ENCODE measurements at regions not wholly inside any gene's neighbourhood (a gene's known extent, or its start where the extent isn't known, plus 50 kb on each side); places are given as distances from the start of the nearest gene placed in this dataset.

GRCh38 chr13:111790621-111791020 lies 276.3 kb upstream of the SOX1 start:
- ChIA-PET POLR2A (no interaction called here), RAD21 (ENCODE audit: low non-redundant PET in 1 of 2, low total read pairs in 2 of 2, uncharacterized antibody in 2 of 2, unreplicated experiment in 2 of 2) (no interaction called here), CTCF (no interaction called here)
- Histone ChIP-seq H3K4me1 (ENCODE audit: control insufficient read depth in 1 of 2, insufficient read depth in 2 of 2, low read length in 2 of 2) (no peaks in the 10 kb centered on the region), H3K27me3 (ENCODE audit: insufficient read depth, low read length) (0 out of 2 replicates have a peak, but pooled peaks cover 4% of the 10 kb centered on the region), H3K79me2 (ENCODE audit: insufficient read depth, low read length) (no peaks in the 10 kb centered on the region), H3K9ac (ENCODE audit: low read length) (no peak overlapping the region), H3K36me3 (ENCODE audit: control insufficient read depth in 1 of 2, insufficient read depth in 2 of 2, low read length in 2 of 2) (no peaks in the 10 kb centered on the region), H3K4me3 (replicated peaks in 1 of 2; ENCODE audit: low read depth in 1 of 2, low read length in 2 of 2) (no peak overlapping the region), H3K27ac (ENCODE audit: low read depth, low read length) (no peak overlapping the region), H2AFZ (ENCODE audit: low read depth, low read length, poor library complexity, severe bottlenecking) (no peak overlapping the region), H3K4me2 (ENCODE audit: low read length) (no peak overlapping the region), H3K9me2 (ENCODE audit: insufficient read depth) (no peaks in the 10 kb centered on the region), H3K9me3 (ENCODE audit: control insufficient read depth in 1 of 2, insufficient read depth in 1 of 2, low read depth in 1 of 2, low read length in 2 of 2) (no peaks in the 10 kb centered on the region), H4K20me1 (ENCODE audit: insufficient read depth) (no peaks in the 10 kb centered on the region)
- ATAC-seq (no peak), DNase-seq (ENCODE audit: low read depth, low spot score) (no peak)
- BruUV-seq (replicated peaks): no TSS peak
- TF ChIP-seq SRF (IDR thresholded peaks at IDR 0.05; ENCODE audit: low read depth) (no peak), ELF1 (IDR thresholded peaks at IDR 0.05; ENCODE audit: borderline replicate concordance, low read depth) (no peak), SIN3A (IDR thresholded peaks at IDR 0.05; ENCODE audit: low read depth) (no peak), POLR2AphosphoS5 (IDR thresholded peaks at IDR 0.05; ENCODE audit: low read depth, low read length) (no peak), ZFX (IDR thresholded peaks at IDR 0.05) (no peak), YY1 (IDR thresholded peaks at IDR 0.05; ENCODE audit: extremely low read depth, insufficient replicate concordance, low read depth, low read length) (no peak), CBX3 (IDR thresholded peaks at IDR 0.05; ENCODE audit: low read depth) (no peak), JUND (IDR thresholded peaks at IDR 0.05) (no peak), ZNF274 (IDR thresholded peaks at IDR 0.05; ENCODE audit: low read depth, low read length) (no peak), CEBPB (IDR thresholded peaks at IDR 0.05; ENCODE audit: low read depth) (no peak), EGR1 (IDR thresholded peaks at IDR 0.05; ENCODE audit: low read depth) (no peak), EZH2 (IDR thresholded peaks at IDR 0.05) (no peak), POLR2A (IDR thresholded peaks at IDR 0.05; ENCODE audit: borderline replicate concordance, extremely low read depth, insufficient read depth, insufficient read length) (no peak), FOSL1 (IDR thresholded peaks at IDR 0.05; ENCODE audit: low read depth) (no peak), SP1 (IDR thresholded peaks at IDR 0.05; ENCODE audit: low read depth) (no peak)
- TF ChIP-seq, protein P1, sequence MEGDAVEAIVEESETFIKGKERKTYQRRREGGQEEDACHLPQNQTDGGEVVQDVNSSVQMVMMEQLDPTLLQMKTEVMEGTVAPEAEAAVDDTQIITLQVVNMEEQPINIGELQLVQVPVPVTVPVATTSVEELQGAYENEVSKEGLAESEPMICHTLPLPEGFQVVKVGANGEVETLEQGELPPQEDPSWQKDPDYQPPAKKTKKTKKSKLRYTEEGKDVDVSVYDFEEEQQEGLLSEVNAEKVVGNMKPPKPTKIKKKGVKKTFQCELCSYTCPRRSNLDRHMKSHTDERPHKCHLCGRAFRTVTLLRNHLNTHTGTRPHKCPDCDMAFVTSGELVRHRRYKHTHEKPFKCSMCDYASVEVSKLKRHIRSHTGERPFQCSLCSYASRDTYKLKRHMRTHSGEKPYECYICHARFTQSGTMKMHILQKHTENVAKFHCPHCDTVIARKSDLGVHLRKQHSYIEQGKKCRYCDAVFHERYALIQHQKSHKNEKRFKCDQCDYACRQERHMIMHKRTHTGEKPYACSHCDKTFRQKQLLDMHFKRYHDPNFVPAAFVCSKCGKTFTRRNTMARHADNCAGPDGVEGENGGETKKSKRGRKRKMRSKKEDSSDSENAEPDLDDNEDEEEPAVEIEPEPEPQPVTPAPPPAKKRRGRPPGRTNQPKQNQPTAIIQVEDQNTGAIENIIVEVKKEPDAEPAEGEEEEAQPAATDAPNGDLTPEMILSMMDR (IDR thresholded peaks at IDR 0.05 in 2 of 3, conservative IDR thresholded peaks at IDR 0.05 in 1 of 3; ENCODE audit: borderline replicate concordance in 1 of 3, insufficient read depth in 1 of 3, low read depth in 2 of 3, low read length in 2 of 3): no peak
- TF ChIP-seq, protein P2, sequence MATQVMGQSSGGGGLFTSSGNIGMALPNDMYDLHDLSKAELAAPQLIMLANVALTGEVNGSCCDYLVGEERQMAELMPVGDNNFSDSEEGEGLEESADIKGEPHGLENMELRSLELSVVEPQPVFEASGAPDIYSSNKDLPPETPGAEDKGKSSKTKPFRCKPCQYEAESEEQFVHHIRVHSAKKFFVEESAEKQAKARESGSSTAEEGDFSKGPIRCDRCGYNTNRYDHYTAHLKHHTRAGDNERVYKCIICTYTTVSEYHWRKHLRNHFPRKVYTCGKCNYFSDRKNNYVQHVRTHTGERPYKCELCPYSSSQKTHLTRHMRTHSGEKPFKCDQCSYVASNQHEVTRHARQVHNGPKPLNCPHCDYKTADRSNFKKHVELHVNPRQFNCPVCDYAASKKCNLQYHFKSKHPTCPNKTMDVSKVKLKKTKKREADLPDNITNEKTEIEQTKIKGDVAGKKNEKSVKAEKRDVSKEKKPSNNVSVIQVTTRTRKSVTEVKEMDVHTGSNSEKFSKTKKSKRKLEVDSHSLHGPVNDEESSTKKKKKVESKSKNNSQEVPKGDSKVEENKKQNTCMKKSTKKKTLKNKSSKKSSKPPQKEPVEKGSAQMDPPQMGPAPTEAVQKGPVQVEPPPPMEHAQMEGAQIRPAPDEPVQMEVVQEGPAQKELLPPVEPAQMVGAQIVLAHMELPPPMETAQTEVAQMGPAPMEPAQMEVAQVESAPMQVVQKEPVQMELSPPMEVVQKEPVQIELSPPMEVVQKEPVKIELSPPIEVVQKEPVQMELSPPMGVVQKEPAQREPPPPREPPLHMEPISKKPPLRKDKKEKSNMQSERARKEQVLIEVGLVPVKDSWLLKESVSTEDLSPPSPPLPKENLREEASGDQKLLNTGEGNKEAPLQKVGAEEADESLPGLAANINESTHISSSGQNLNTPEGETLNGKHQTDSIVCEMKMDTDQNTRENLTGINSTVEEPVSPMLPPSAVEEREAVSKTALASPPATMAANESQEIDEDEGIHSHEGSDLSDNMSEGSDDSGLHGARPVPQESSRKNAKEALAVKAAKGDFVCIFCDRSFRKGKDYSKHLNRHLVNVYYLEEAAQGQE (IDR thresholded peaks at IDR 0.05; ENCODE audit: low read depth): no peak
- intact Hi-C loops (cut with micrococcal nuclease): no loop called here
